HepG2 (cell line): ENCODE measurements at regions not wholly inside any gene's neighbourhood (a gene's known extent, or its start where the extent isn't known, plus 50 kb on each side); places are given as distances from the start of the nearest gene placed in this dataset.

ENCODE experiments used
- ATAC-seq: fragments of 200-7000 bp; cut with Tn5 transposase; 3 replicates; pipeline ENCODE4 v1.9.1; 2020; ENCODE audit warnings: mild to moderate bottlenecking, moderate library complexity
- BruUV-seq: library from RNA; stranded (reverse); fragments of 400-500 nt; replicated peaks from 2 replicates; lab custom pipeline; 2021; lab: Mats Ljungman, UMichigan
- CTCF ChIA-PET: fragments of 300-600 bp; formaldehyde crosslinking; extraction: SDS; loops from one replicate; lab custom pipeline; 2021; ENCODE audit warnings: low total read pairs, inconsistent platforms, low intra/inter-chr PET ratio; lab: Yijun Ruan, JAX
- POLR2A ChIA-PET: fragments of 350-600 bp; sonication (Branson Sonifier 250); formaldehyde crosslinking; loops from one replicate; lab custom pipeline; 2020; ENCODE audit warnings: antibody characterized with exemption, inconsistent platforms; lab: Yijun Ruan, JAX
- DNase-seq: peaks from one replicate; pipeline ENCODE4 v3.0.0-alpha.2; 2015; ENCODE audit warnings: low spot score
- FAIRE-seq: peaks from 3 replicates; lab custom pipeline; 2011; peaks lifted over from hg19 to GRCh38; lab: Jason Lieb, UNC
- H2AFZ ChIP-seq: one replicate; pipeline ENCODE4 v1.6.1; 2011; ENCODE audit warnings: low read length, inconsistent platforms
- H3K27ac ChIP-seq: fragments of 300-600 bp; 3 replicates; pipeline ENCODE4 v1.8.0; 2011; ENCODE audit warnings: mixed run types, mild to moderate bottlenecking, mixed read lengths, low read length, inconsistent platforms; ENCODE audit not compliant: insufficient read depth; ENCODE audit errors: extremely low read length
- H3K27me3 ChIP-seq, 2 experiments: fragments of 200-600 bp in 1 of 2; 2 replicates in 1 of 2; 3 replicates in 1 of 2; pipeline versions ENCODE4 v1.6.0 to v1.8.0; 2011; ENCODE audit warnings: low read length in 2 of 2, mild to moderate bottlenecking in 2 of 2, moderate library complexity in 2 of 2, inconsistent platforms in 1 of 2; ENCODE audit not compliant: insufficient read depth in 2 of 2, control insufficient read depth in 1 of 2
- H3K36me3 ChIP-seq, 2 experiments: fragments of 200-600 bp in 1 of 2; replicated peaks in 1 of 2; 2 replicates in 1 of 2; 3 replicates in 1 of 2; pipeline versions ENCODE4 v1.5.1 to v1.8.0; 2011; ENCODE audit warnings: low read length in 2 of 2, inconsistent platforms in 1 of 2; ENCODE audit not compliant: insufficient read depth in 2 of 2, control insufficient read depth in 1 of 2
- H3K4me1 ChIP-seq: 2 replicates; pipeline ENCODE4 v1.5.1; 2012; ENCODE audit warnings: low read length, inconsistent platforms; ENCODE audit not compliant: insufficient read depth
- H3K4me2 ChIP-seq: 2 replicates; pipeline ENCODE4 v1.6.0; 2011; ENCODE audit warnings: low read depth, low read length, inconsistent platforms
- H3K4me3 ChIP-seq, 3 experiments: fragments of 200-600 bp in 1 of 3; sonication (generic), shearing (Covaris generic) in 1 of 3; replicated peaks in 1 of 3; 2 replicates each; pipeline ENCODE4 v1.5.1; 2011 to 2016; ENCODE audit warnings: low read length in 3 of 3, inconsistent platforms in 2 of 3, low read depth in 2 of 3, mild to moderate bottlenecking in 2 of 3, control low read depth in 1 of 3, mixed read lengths in 1 of 3; ENCODE audit not compliant: insufficient read depth in 1 of 3
- H3K79me2 ChIP-seq: one replicate; pipeline ENCODE4 v1.6.1; 2011; ENCODE audit warnings: low read length, inconsistent platforms; ENCODE audit not compliant: insufficient read depth
- H3K9ac ChIP-seq: 2 replicates; pipeline ENCODE4 v1.6.0; 2011; ENCODE audit warnings: mild to moderate bottlenecking, low read depth, low read length, inconsistent platforms; ENCODE audit not compliant: insufficient read depth
- H3K9me3 ChIP-seq: 2 replicates; pipeline ENCODE4 v1.5.1; 2012; ENCODE audit warnings: mild to moderate bottlenecking, low read length
- H4K20me1 ChIP-seq: 2 replicates; pipeline ENCODE4 v1.6.0; 2011; ENCODE audit warnings: inconsistent platforms, mild to moderate bottlenecking, low read length, moderate library complexity; ENCODE audit not compliant: insufficient read depth
- AHR ChIP-seq: IDR thresholded peaks from 2 replicates; pipeline ENCODE4 v1.6.1; 2018; ENCODE audit warnings: missing genetic modification reagents, missing compliant biosample characterization
- PTBP1 ChIP-seq: fragments of 200-400 bp; formaldehyde crosslinking; IDR thresholded peaks from 2 replicates; pipeline ENCODE4 v1.6.1; 2018; ENCODE audit warnings: low read length, low read depth; ENCODE audit not compliant: poor library complexity, severe bottlenecking
- REXO4 ChIP-seq: sonication (generic); formaldehyde crosslinking; IDR thresholded peaks from 2 replicates; pipeline ENCODE4 v1.8.0; 2022; ENCODE audit warnings: missing genetic modification reagents, mild to moderate bottlenecking, borderline replicate concordance
- ZHX1 ChIP-seq: sonication (generic); formaldehyde crosslinking; IDR thresholded peaks from 2 replicates; pipeline ENCODE4 v1.8.1; 2022; ENCODE audit warnings: low read depth, mild to moderate bottlenecking, missing genetic modification reagents
- ZHX2 ChIP-seq, 2 experiments: sonication (generic) in 1 of 2; formaldehyde crosslinking in 1 of 2; IDR thresholded peaks; 2 replicates each; pipeline versions ENCODE4 v1.6.1 to v1.9.0; 2014 to 2022; ENCODE audit warnings: antibody characterized with exemption in 1 of 2, borderline replicate concordance in 1 of 2, inconsistent platforms in 1 of 2, low read depth in 1 of 2, missing genetic modification reagents in 1 of 2
- ZKSCAN5 ChIP-seq: sonication (generic); formaldehyde crosslinking; IDR thresholded peaks from 2 replicates; pipeline ENCODE4 v1.5.1; 2020; ENCODE audit warnings: mild to moderate bottlenecking, missing genetic modification reagents
- ZMYM2 ChIP-seq: sonication (generic); formaldehyde crosslinking; IDR thresholded peaks from 2 replicates; pipeline ENCODE4 v1.8.0; 2022; ENCODE audit warnings: mild to moderate bottlenecking, missing genetic modification reagents
- ZNF7 ChIP-seq: IDR thresholded peaks from 2 replicates; pipeline ENCODE4 v1.6.1; 2016; ENCODE audit warnings: missing biosample characterization, missing genetic modification reagents
- ZNF75D ChIP-seq: sonication (generic); formaldehyde crosslinking; IDR thresholded peaks from 2 replicates; pipeline ENCODE4 v1.8.1; 2023; ENCODE audit warnings: missing genetic modification reagents, mild to moderate bottlenecking, borderline replicate concordance
- WGBS: methylation state at CpG from one replicate; pipeline ENCODE4 v1.1.6; 2017; ENCODE audit warnings: low lambda C conversion rate; 5-methylcytosine and 5-hydroxymethylcytosine counted together
- in situ Hi-C: cut with HindIII; loops from 2 replicates; pipeline ENCODE4 v1.10.0; 2017; ENCODE audit warnings: low pct_unique_long_range_greater_than_20kb; ENCODE audit not compliant: extremely low pct_ligation_motif_present
- intact Hi-C: fragments of 100-400 bp; cut with micrococcal nuclease; formaldehyde crosslinking; loops from one replicate; pipeline ENCODE4 v1.10.0; 2022; ENCODE audit not compliant: unreplicated experiment

DNA sequence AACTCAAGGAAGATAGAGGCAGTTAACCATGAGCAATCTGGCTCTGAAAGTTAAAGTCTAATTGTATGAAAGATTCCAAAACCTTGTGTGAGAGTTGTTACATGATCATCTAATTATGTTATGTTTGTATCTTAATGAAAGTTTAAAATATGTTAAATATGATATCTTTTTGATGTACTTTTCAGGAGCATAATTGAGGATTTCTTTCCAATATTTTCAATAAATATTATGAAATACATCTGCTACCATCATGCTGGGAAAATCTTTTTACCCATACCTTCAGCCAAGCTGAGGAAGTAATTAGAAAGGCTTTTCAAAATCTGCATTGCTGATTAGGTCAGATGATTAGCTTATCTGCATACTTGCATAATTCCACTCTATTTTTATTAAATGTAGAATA lies 318.4 kb downstream of the KLF12 start:
- H3K4me3 ChIP-seq = no peak overlapping the region
- H3K4me1 ChIP-seq = no peaks in the 10 kb centered on the region
- no peak for ATAC-seq
- H3K27ac ChIP-seq = no peak overlapping the region
- H3K36me3 ChIP-seq = no peaks in the 10 kb centered on the region
- no peak overlapping the region for H3K9ac ChIP-seq
- no peaks in the 10 kb centered on the region for H3K79me2 ChIP-seq
- no TSS peak for BruUV-seq
- no peak for DNase-seq
- no peak overlapping the region for H3K4me2 ChIP-seq
- intact Hi-C loops = no loop called here
- ChIA-PET POLR2A (no interaction called here), CTCF (no interaction called here)
- H4K20me1 ChIP-seq = no peaks in the 10 kb centered on the region
- FAIRE-seq = no peak
- H2AFZ ChIP-seq = no peak overlapping the region
- in situ Hi-C loops = no loop called here
- no peaks in the 10 kb centered on the region for H3K9me3 ChIP-seq
- H3K27me3 ChIP-seq = no peaks in the 10 kb centered on the region
- TF ChIP-seq ZKSCAN5 (no peak), PTBP1 (no peak), ZNF7 (CRISPR knock-in tag) (no peak), AHR (no peak), ZMYM2 (no peak)

DNA sequence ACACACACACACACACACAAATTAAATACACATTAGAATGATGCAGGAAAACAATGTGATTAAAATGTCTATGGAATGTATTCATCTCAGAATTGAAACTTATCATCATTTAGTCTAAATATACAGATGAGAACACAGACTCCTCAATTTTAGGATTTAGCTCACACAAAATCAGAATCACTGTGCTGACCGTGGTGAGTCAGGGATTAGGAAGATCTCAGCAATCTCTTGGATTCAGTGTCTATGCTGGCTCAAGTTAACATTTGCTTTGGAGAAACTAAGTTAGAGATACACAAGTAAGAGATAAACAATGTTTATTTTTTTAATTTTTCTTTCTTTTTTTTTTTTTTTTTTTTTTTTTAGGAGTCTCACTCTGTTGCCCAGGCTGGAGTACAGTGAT lies 323.6 kb downstream of the KLF12 start:
- H3K9ac ChIP-seq = no peak overlapping the region
- no peaks in the 10 kb centered on the region for H3K4me1 ChIP-seq
- H3K9me3 ChIP-seq = no peaks in the 10 kb centered on the region
- H3K36me3 ChIP-seq = no peaks in the 10 kb centered on the region
- ChIA-PET POLR2A (no interaction called here), CTCF (no interaction called here)
- no peaks in the 10 kb centered on the region for H3K27me3 ChIP-seq
- BruUV-seq = no TSS peak
- no peak overlapping the region for H2AFZ ChIP-seq
- DNase-seq (no peak), ATAC-seq (no peak), FAIRE-seq (no peak)
- H4K20me1 ChIP-seq = no peaks in the 10 kb centered on the region
- intact Hi-C loops = no loop called here
- 40% methylated on average over 1 of the region's 1 CpG for WGBS
- no peak overlapping the region for H3K4me3 ChIP-seq
- in situ Hi-C loops = no loop called here
- H3K79me2 ChIP-seq = no peaks in the 10 kb centered on the region
- H3K4me2 ChIP-seq = no peak overlapping the region
- no peak overlapping the region for H3K27ac ChIP-seq
- no peak for TF ChIP-seq REXO4 (CRISPR knock-in tag)
- TF ChIP-seq ZNF75D = no peak
- no peak for TF ChIP-seq ZHX1 (CRISPR knock-in tag)
- TF ChIP-seq ZHX2 (IDR thresholded peaks at IDR 0.05; ENCODE audit: low read depth) = no peak
- TF ChIP-seq ZHX2 (CRISPR knock-in tag; IDR thresholded peaks at IDR 0.05; ENCODE audit: borderline replicate concordance) = no peak
